Endothelial cell of umbilical vein (primary cell): ENCODE measurements at regions not wholly inside any gene's neighbourhood (a gene's known extent, or its start where the extent isn't known, plus 50 kb on each side); places are given as distances from the start of the nearest gene placed in this dataset.

ENCODE experiments used
- BruUV-seq: library from RNA; stranded (reverse); fragments of 400-500 nt; replicated peaks from 2 replicates; lab custom pipeline; 2021; lab: Mats Ljungman, UMichigan
- CTCF ChIA-PET: fragments of 300-600, 350-600 bp; sonication (Branson Sonifier 250); formaldehyde crosslinking; loops from one replicate; lab custom pipeline; 2021; ENCODE audit warnings: antibody characterized with exemption, inconsistent platforms; lab: Charles Lee
- POLR2A ChIA-PET: fragments of 300-600, 350-600 bp; sonication (Branson Sonifier 250); formaldehyde crosslinking; loops from one replicate; lab custom pipeline; 2021; ENCODE audit warnings: antibody characterized with exemption, inconsistent platforms; lab: Charles Lee
- DNase-seq: peaks from one replicate; pipeline ENCODE4 v3.0.0-alpha.2; 2011; ENCODE audit warnings: low read depth, low spot score
- FAIRE-seq: peaks from 2 replicates; lab custom pipeline; 2011; peaks lifted over from hg19 to GRCh38; lab: Jason Lieb, UNC
- H2AFZ ChIP-seq: 2 replicates; pipeline ENCODE4 v1.6.0; 2012; ENCODE audit warnings: low read depth, low read length, control low read depth, inconsistent platforms
- H3K27ac ChIP-seq: 2 replicates; pipeline ENCODE4 v1.5.1; 2011; ENCODE audit warnings: low read depth, mild to moderate bottlenecking, control low read depth, low read length, moderate library complexity; ENCODE audit not compliant: insufficient read depth
- H3K27me3 ChIP-seq, 2 experiments: 2 replicates each; pipeline versions ENCODE4 v1.6.0 to v1.6.1; 2011; ENCODE audit warnings: low read length in 2 of 2, mixed read lengths in 1 of 2; ENCODE audit not compliant: control insufficient read depth in 2 of 2, insufficient read depth in 2 of 2
- H3K36me3 ChIP-seq, 2 experiments: 2 replicates in 1 of 2; 3 replicates in 1 of 2; pipeline ENCODE4 v1.5.1; 2011; ENCODE audit warnings: low read length in 2 of 2, mild to moderate bottlenecking in 1 of 2, moderate library complexity in 1 of 2; ENCODE audit not compliant: control insufficient read depth in 2 of 2, insufficient read depth in 2 of 2; ENCODE audit errors: extremely low read depth in 1 of 2
- H3K4me1 ChIP-seq: 3 replicates; pipeline ENCODE4 v1.5.1; 2011; ENCODE audit warnings: mild to moderate bottlenecking, low read length; ENCODE audit not compliant: control insufficient read depth, insufficient read depth; ENCODE audit errors: extremely low read depth
- H3K4me2 ChIP-seq: 2 replicates; pipeline ENCODE4 v1.6.1; 2011; ENCODE audit warnings: low read length, control low read depth, mixed read lengths; ENCODE audit not compliant: insufficient read depth
- H3K4me3 ChIP-seq, 3 experiments: fragments of 200-600 bp in 1 of 3; sonication (generic), shearing (Covaris generic) in 1 of 3; replicated peaks in 1 of 3; 2 replicates each; pipeline ENCODE4 v1.5.1; 2011 to 2016; ENCODE audit warnings: control low read depth in 3 of 3, low read length in 3 of 3, mild to moderate bottlenecking in 2 of 3, inconsistent platforms in 1 of 3, low read depth in 1 of 3, moderate library complexity in 1 of 3; ENCODE audit not compliant: insufficient read depth in 1 of 3
- H3K79me2 ChIP-seq: 2 replicates; pipeline ENCODE4 v1.6.0; 2012; ENCODE audit warnings: low read length, inconsistent platforms; ENCODE audit not compliant: control insufficient read depth, insufficient read depth
- H3K9ac ChIP-seq: replicated peaks from 2 replicates; pipeline ENCODE3; 2011; ENCODE audit warnings: low read length, control low read depth; ENCODE audit not compliant: insufficient read depth; ENCODE audit errors: extremely low read depth
- H3K9me1 ChIP-seq: replicated peaks from 3 replicates; pipeline ENCODE4 v1.6.0; 2011; ENCODE audit warnings: mild to moderate bottlenecking, low read length; ENCODE audit not compliant: control insufficient read depth, insufficient read depth; ENCODE audit errors: extremely low read depth
- H3K9me3 ChIP-seq: replicated peaks from 2 replicates; pipeline ENCODE4 v1.5.1; 2012; ENCODE audit warnings: low read length, inconsistent platforms; ENCODE audit not compliant: control insufficient read depth, insufficient read depth
- H4K20me1 ChIP-seq: replicated peaks from 2 replicates; pipeline ENCODE3; 2011; ENCODE audit warnings: mild to moderate bottlenecking, low read length; ENCODE audit not compliant: control insufficient read depth, insufficient read depth; ENCODE audit errors: extremely low read depth
- EZH2 ChIP-seq: IDR thresholded peaks from 2 replicates; pipeline ENCODE4 v1.6.1; 2012; ENCODE audit warnings: borderline replicate concordance, low read depth, mild to moderate bottlenecking, moderate library complexity, low read length, inconsistent platforms; ENCODE audit not compliant: severe bottlenecking
- FOS ChIP-seq: IDR thresholded peaks from 2 replicates; pipeline ENCODE4 v1.6.1; 2011; ENCODE audit warnings: mild to moderate bottlenecking, low read length, moderate library complexity, borderline replicate concordance; ENCODE audit not compliant: insufficient read depth
- GATA2 ChIP-seq: IDR thresholded peaks from 2 replicates; pipeline ENCODE4 v1.7.0; 2011; ENCODE audit warnings: low read depth, mild to moderate bottlenecking, moderate library complexity, mixed read lengths, low read length; ENCODE audit not compliant: insufficient read length, insufficient read depth
- JUN ChIP-seq: IDR thresholded peaks from 2 replicates; pipeline ENCODE4 v1.6.1; 2011; ENCODE audit warnings: borderline replicate concordance, low read depth; ENCODE audit not compliant: insufficient read length, insufficient read depth
- MYC ChIP-seq: IDR thresholded peaks from one replicate; pipeline ENCODE4 v1.6.1; 2011; ENCODE audit warnings: mild to moderate bottlenecking, low read depth, low read length
- POLR2A ChIP-seq: IDR thresholded peaks from 2 replicates; pipeline ENCODE4 v1.6.1; 2012; ENCODE audit warnings: low read depth, mild to moderate bottlenecking, control low read depth, low read length
- POLR2AphosphoS5 ChIP-seq: IDR thresholded peaks from 2 replicates; pipeline ENCODE4 v1.6.1; 2012; ENCODE audit warnings: low read depth, mild to moderate bottlenecking, control low read depth, low read length, moderate library complexity; ENCODE audit not compliant: insufficient read depth
- dilution Hi-C: fragments of 300-500 bp; cut with MboI; formaldehyde crosslinking; loops from one replicate; pipeline ENCODE4 v1.15.0; 2019; ENCODE audit warnings: low sequenced_read_pairs; ENCODE audit not compliant: extremely low pct_ligation_motif_present
- intact Hi-C: fragments of 100-400 bp; cut with micrococcal nuclease; formaldehyde crosslinking; loops from one replicate; pipeline ENCODE4 v1.10.0; 2022
- TF ChIP-seq, protein P1 (sequence below): IDR thresholded peaks from 2 replicates; pipeline ENCODE4 v1.6.1; 2011; ENCODE audit not compliant: insufficient read depth, insufficient read length
- TF ChIP-seq, protein P2 (sequence below), 2 donors: IDR thresholded peaks; 1 replicate in 1 of 2; 2 replicates in 1 of 2; pipeline ENCODE4 v1.5.1; 2011; ENCODE audit warnings: low read length in 2 of 2, mild to moderate bottlenecking in 2 of 2, moderate library complexity in 2 of 2, control low read depth in 1 of 2, inconsistent platforms in 1 of 2, low read depth in 1 of 2; ENCODE audit not compliant: insufficient read depth in 1 of 2; ENCODE audit errors: extremely low read depth in 1 of 2

DNA sequence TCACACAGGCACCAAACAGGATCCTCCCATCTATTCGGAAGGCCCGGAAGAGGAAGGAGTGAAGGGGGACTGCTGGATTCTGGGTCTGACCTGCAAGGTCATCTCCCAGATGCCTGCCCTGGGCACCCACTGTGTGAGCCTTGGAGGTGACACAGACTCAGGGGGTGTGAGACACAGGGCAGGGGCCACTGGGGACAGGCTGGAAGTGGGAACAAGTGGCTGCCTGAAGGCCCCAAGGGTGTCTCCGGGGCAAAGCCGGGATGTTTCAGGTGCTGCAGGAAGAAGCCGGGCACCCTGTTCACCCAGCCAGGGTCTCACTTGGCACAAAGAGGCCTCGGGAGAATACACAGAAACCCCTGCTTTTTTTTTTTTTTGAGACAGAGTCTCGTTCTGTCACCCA, 385.5 kb downstream of the CTTN start:
- CTCF ChIA-PET, result interaction anchor here (0.7 kb wide), 1 partner anchor 975 kb away, joined by 3 read pairs; no protein-coding TSS in a partner anchor
- DNase-seq (no peak), FAIRE-seq (no peak)
- no peaks in the 10 kb centered on the region for H3K9me1 ChIP-seq
- H3K79me2 ChIP-seq, result no peaks in the 10 kb centered on the region
- no peak overlapping the region for H3K9ac ChIP-seq
- TF ChIP-seq POLR2A, result no peak
- TF ChIP-seq JUN, result no peak
- TF ChIP-seq EZH2, result no peak
- no peak for TF ChIP-seq GATA2
- no peak for TF ChIP-seq FOS
- no peak for TF ChIP-seq MYC
- TF ChIP-seq, protein P1, sequence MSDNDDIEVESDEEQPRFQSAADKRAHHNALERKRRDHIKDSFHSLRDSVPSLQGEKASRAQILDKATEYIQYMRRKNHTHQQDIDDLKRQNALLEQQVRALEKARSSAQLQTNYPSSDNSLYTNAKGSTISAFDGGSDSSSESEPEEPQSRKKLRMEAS, result no peak
- no peak for TF ChIP-seq POLR2AphosphoS5
- TF ChIP-seq, protein P2, sequence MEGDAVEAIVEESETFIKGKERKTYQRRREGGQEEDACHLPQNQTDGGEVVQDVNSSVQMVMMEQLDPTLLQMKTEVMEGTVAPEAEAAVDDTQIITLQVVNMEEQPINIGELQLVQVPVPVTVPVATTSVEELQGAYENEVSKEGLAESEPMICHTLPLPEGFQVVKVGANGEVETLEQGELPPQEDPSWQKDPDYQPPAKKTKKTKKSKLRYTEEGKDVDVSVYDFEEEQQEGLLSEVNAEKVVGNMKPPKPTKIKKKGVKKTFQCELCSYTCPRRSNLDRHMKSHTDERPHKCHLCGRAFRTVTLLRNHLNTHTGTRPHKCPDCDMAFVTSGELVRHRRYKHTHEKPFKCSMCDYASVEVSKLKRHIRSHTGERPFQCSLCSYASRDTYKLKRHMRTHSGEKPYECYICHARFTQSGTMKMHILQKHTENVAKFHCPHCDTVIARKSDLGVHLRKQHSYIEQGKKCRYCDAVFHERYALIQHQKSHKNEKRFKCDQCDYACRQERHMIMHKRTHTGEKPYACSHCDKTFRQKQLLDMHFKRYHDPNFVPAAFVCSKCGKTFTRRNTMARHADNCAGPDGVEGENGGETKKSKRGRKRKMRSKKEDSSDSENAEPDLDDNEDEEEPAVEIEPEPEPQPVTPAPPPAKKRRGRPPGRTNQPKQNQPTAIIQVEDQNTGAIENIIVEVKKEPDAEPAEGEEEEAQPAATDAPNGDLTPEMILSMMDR (IDR thresholded peaks at IDR 0.05; ENCODE audit: extremely low read depth in 1 of 2, insufficient read depth in 1 of 2, low read depth in 1 of 2, low read length in 2 of 2), result no peak
- H3K27me3 ChIP-seq, result no peaks in the 10 kb centered on the region
- H3K36me3 ChIP-seq, result no peaks in the 10 kb centered on the region
- no peak overlapping the region for H2AFZ ChIP-seq
- H3K4me3 ChIP-seq, result no peak overlapping the region
- BruUV-seq, result no TSS peak
- no peak overlapping the region for H3K27ac ChIP-seq
- H3K4me2 ChIP-seq, result no peak overlapping the region
- intact Hi-C loops (no loop called here), dilution Hi-C loops (no loop called here)
- peaks cover 10% of the 10 kb centered on the region for H3K4me1 ChIP-seq
- POLR2A ChIA-PET, result no interaction called here
- H3K9me3 ChIP-seq, result no peaks in the 10 kb centered on the region
- no peaks in the 10 kb centered on the region for H4K20me1 ChIP-seq
